SU-DHL-6 (cell line): ENCODE measurements at regions not wholly inside any gene's neighbourhood (a gene's known extent, or its start where the extent isn't known, plus 50 kb on each side); places are given as distances from the start of the nearest gene placed in this dataset.
"Not testable (repeated sequence)": the region's sequence is repeated elsewhere in the genome, so short reads cannot be mapped to it uniquely, and the experiment has no call there.

Experiments used
- H2AFZ ChIP-seq: fragments of 200-600 bp; sonication (generic); 2 replicates; pipeline ENCODE4 v1.6.1; 2014; ENCODE audit warnings: low read depth, mild to moderate bottlenecking, moderate library complexity, mixed read lengths, antibody characterized with exemption, low read length; ENCODE audit not compliant: severe bottlenecking
- H3F3A ChIP-seq: fragments of 200-600 bp; shearing (Covaris generic); 2 replicates; pipeline ENCODE4 v1.6.0; 2016; ENCODE audit warnings: antibody characterized with exemption, mild to moderate bottlenecking; ENCODE audit not compliant: insufficient read depth
- H3K27ac ChIP-seq: fragments of 200-600 bp; sonication (generic); 2 replicates; pipeline ENCODE4 v1.5.1; 2016; ENCODE audit warnings: low read depth, mild to moderate bottlenecking, low read length, moderate library complexity, mixed read lengths
- H3K27me3 ChIP-seq: fragments of 200-600 bp; sonication (generic), shearing (Covaris generic); 2 replicates; pipeline ENCODE4 v1.6.0; 2014; ENCODE audit warnings: mild to moderate bottlenecking, low read length
- H3K36me3 ChIP-seq: fragments of 200-600 bp; sonication (generic); 2 replicates; pipeline ENCODE4 v1.6.1; 2014; ENCODE audit warnings: mild to moderate bottlenecking, low read length, mixed read lengths
- H3K4me2 ChIP-seq: fragments of 300-600, 200-600 bp; shearing (Covaris generic), sonication (generic); 2 replicates; pipeline ENCODE4 v1.6.0; 2014; ENCODE audit warnings: low read length, low read depth, mild to moderate bottlenecking; ENCODE audit not compliant: poor library complexity, severe bottlenecking
- H3K4me3 ChIP-seq: fragments of 200-600 bp; sonication (generic); 2 replicates; pipeline ENCODE4 v1.5.1; 2014; ENCODE audit warnings: antibody characterized with exemption, low read length, mild to moderate bottlenecking, mixed read lengths; ENCODE audit not compliant: insufficient read depth, poor library complexity, severe bottlenecking
- H3K79me2 ChIP-seq: fragments of 200-600 bp; sonication (generic); 2 replicates; pipeline ENCODE4 v1.6.1; 2014; ENCODE audit warnings: mild to moderate bottlenecking, low read length, moderate library complexity; ENCODE audit not compliant: insufficient read depth
- H3K9ac ChIP-seq: fragments of 200-600 bp; sonication (generic); 2 replicates; pipeline ENCODE4 v1.7.0; 2014; ENCODE audit warnings: mild to moderate bottlenecking, low read length
- H3K9me2 ChIP-seq: fragments of 200-600 bp; sonication (generic); replicated peaks from 2 replicates; pipeline ENCODE4 v1.6.1; 2014; ENCODE audit warnings: low read length; ENCODE audit not compliant: insufficient read depth
- H3K9me3 ChIP-seq: fragments of 200-600 bp; sonication (generic); 2 replicates; pipeline ENCODE4 v1.6.1; 2014; ENCODE audit warnings: low read length, mixed read lengths; ENCODE audit not compliant: insufficient read depth
- H4K20me1 ChIP-seq: fragments of 200-600 bp; sonication (generic); 2 replicates; pipeline ENCODE4 v1.6.1; 2014; ENCODE audit warnings: low read depth, mild to moderate bottlenecking, antibody characterized with exemption, low read length, moderate library complexity, mixed read lengths
- CTCF ChIP-seq: fragments of 200-600 bp; sonication (generic); IDR thresholded peaks from one replicate; pipeline ENCODE4 v1.5.1; 2017; ENCODE audit warnings: antibody characterized with exemption, mild to moderate bottlenecking, low read length, moderate library complexity; ENCODE audit not compliant: insufficient read depth, poor library complexity, severe bottlenecking
- EZH2phosphoT487 ChIP-seq: fragments of 200-600 bp; sonication (generic), shearing (Covaris generic); conservative IDR thresholded peaks from 2 replicates; pipeline ENCODE4 v1.6.1; 2018; ENCODE audit warnings: mild to moderate bottlenecking, antibody characterized with exemption, low read length, moderate library complexity, mixed read lengths

GRCh38 chr13:44312131-44312530 lies 61.5 kb upstream of the SERP2 start:
- no peak overlapping the region for H2AFZ ChIP-seq
- no peak overlapping the region for H3K4me3 ChIP-seq
- H3K36me3 ChIP-seq = no peaks in the 10 kb centered on the region
- H3K9ac ChIP-seq = no peak overlapping the region
- H3F3A ChIP-seq = no peaks in the 10 kb centered on the region
- H3K79me2 ChIP-seq = no peaks in the 10 kb centered on the region
- H4K20me1 ChIP-seq = no peaks in the 10 kb centered on the region
- H3K9me2 ChIP-seq = no peaks in the 10 kb centered on the region
- TF ChIP-seq CTCF (no peak), EZH2phosphoT487 (no peak)
- no peaks in the 10 kb centered on the region for H3K9me3 ChIP-seq
- no peak overlapping the region for H3K4me2 ChIP-seq
- H3K27me3 ChIP-seq = no peaks in the 10 kb centered on the region
- H3K27ac ChIP-seq = no peak overlapping the region

- Histone ChIP-seq H3K36me3 (no peaks in the 10 kb centered on the region), H3K4me3 (no peak overlapping the region), H3K27ac (no peak overlapping the region), H2AFZ (no peak overlapping the region), H3F3A (no peaks in the 10 kb centered on the region), H4K20me1 (no peaks in the 10 kb centered on the region), H3K4me2 (no peak overlapping the region), H3K9me3 (no peaks in the 10 kb centered on the region), H3K9ac (no peak overlapping the region), H3K9me2 (no peaks in the 10 kb centered on the region), H3K27me3 (no peaks in the 10 kb centered on the region), H3K79me2 (no peaks in the 10 kb centered on the region)
- TF ChIP-seq CTCF (no peak), EZH2phosphoT487 (no peak)
These were observed 60.6 kb upstream of the SERP2 start for GRCh38 chr13:44312834-44313551.

GRCh38 chr13:44313674-44314073 lies 60.0 kb upstream of the SERP2 start:
- no peak overlapping the region for H3K27ac ChIP-seq
- no peaks in the 10 kb centered on the region for H3K36me3 ChIP-seq
- TF ChIP-seq EZH2phosphoT487 = no peak
- no peak for TF ChIP-seq CTCF
- no peaks in the 10 kb centered on the region for H3K9me2 ChIP-seq
- H3F3A ChIP-seq = no peaks in the 10 kb centered on the region
- H3K9ac ChIP-seq = no peak overlapping the region
- H4K20me1 ChIP-seq = no peaks in the 10 kb centered on the region
- no peak overlapping the region for H3K4me3 ChIP-seq
- no peak overlapping the region for H3K4me2 ChIP-seq
- H2AFZ ChIP-seq = no peak overlapping the region
- H3K9me3 ChIP-seq = no peaks in the 10 kb centered on the region
- H3K79me2 ChIP-seq = no peaks in the 10 kb centered on the region
- no peaks in the 10 kb centered on the region for H3K27me3 ChIP-seq

- not testable (repeated sequence) for H3K9ac ChIP-seq, H3K27me3 ChIP-seq, H2AFZ ChIP-seq, H3F3A ChIP-seq, H3K27ac ChIP-seq, H3K4me2 ChIP-seq, H3K9me3 ChIP-seq, H3K36me3 ChIP-seq, H3K9me2 ChIP-seq, H3K79me2 ChIP-seq, H4K20me1 ChIP-seq, H3K4me3 ChIP-seq
These were observed 59.5 kb upstream of the SERP2 start for GRCh38 chr13:44314160-44314559.
